HG03064 (cell line): ENCODE measurements at regions not wholly inside any gene's neighbourhood (a gene's known extent, or its start where the extent isn't known, plus 50 kb on each side); places are given as distances from the start of the nearest gene placed in this dataset.
A peak's percentile ranks its signal among the peaks of the same experiment; 100 is the strongest.
"Not testable (repeated sequence)": the region's sequence is repeated elsewhere in the genome, so short reads cannot be mapped to it uniquely, and the experiment has no call there.

Source experiments
- ATAC-seq: cut with Tn5 transposase; IDR thresholded peaks from one replicate; pipeline ENCODE4 v1.9.1; 2021; ENCODE audit warnings: low read depth; ENCODE audit not compliant: unreplicated experiment

DNA sequence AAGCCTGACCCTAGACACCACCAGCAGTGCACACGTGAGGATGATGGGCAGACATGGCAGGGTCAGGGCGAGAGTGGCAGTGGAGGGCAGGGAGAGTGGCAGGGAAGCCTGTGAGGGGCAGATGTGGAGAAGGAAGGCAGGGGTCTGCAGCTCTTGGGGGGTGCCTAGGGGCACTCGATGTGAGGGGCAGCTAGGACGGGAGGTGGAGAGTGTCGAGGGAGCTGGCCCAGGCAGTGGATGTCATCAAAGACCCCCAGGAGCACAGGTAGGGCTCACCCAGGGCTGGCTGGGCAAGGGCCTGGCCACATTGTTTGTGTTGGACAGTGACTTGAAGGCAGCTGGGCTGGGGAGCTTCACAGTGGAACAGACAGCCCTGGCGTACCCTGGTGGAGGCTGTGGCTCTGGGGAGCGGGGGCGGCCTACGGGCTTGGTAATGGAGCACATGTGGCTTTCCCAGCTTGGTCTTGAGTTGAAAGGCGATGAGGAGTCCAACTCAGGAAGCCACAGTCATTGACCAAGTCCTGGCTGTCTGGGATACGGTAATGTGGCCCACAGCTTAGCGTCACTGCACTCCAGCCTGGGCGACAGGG, 87.1 kb downstream of the RTP5 start:
- no peak for ATAC-seq

DNA sequence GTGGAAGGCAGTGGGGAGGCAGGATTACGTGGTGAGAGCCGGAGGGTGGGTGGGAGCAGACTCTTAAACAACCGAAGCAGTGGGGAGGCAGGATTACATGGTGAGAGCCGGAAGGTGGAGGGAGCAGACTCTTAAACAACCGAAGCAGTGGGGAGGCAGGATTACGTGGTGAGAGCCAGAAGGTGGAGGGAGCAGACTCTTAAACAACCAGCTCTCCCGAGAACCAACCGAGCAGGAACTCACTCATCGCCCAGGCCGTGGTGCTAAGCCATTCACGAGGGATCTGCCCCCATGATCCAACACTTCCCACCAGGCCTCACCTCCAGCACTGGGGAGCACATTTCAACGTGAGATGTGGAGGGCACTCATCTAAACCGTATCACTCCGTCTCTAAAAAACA, 87.7 kb downstream of the RTP5 start:
- no peak for ATAC-seq

DNA sequence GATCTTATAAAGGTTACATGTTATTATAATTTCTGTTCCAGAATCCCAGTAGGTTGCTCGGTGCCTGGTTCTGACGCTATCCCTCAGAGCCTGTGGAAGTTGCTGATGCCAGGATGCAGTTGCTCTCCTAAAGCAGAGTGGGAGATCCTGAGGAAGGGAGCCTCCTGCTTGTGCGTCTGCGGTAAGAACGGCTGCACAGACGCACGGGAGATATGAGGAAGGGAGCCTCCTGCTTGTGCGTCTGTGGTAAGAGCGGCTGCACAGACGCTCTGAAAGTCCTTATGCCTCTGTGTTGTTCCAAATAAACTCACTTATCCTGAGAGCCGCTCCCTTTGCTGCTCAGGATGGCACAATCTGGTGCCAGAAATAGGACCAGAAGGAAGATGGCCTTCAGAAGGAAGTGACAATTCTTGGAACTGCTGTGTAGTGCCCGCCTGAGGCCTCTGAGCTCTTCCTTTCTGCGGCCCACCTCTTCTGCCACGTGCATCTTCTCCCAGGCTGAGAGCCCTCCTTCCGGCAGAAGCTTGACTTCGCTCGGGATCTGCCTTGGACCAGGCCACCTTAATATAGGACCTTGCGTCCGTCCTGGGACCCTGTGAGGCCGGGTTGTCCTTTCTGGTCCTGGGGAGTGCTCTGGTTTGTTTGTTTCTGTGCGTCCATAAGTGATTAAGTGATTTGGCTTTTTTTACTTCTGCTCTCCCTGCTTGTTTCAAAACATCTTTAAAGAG, 89.5 kb downstream of the RTP5 start:
- ATAC-seq, result no peak

DNA sequence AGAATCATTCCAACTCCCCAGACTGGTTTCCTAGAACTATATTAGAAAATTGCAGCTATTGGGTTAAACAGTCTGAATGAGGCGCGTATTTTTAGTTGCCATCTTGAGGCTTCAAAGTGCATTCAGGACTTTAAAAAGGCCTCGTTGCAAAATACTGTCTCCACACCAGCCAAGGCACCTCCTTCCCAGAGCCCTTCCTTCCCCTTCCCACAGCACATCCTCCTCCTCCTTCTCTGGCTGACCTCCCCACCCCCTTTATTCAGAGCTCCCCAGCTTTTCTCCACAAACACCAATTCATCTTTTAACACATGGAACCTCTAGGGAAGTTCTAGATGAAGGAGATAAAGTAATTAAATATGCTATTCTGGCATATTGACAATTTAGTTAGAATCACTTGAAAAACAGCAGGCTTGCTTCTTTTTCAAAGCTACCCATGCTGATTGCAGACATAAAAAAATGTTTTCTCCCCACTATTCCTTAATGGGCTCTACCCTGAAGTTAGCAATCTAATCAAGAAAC, 90.3 kb downstream of the RTP5 start:
- no peak for ATAC-seq

DNA sequence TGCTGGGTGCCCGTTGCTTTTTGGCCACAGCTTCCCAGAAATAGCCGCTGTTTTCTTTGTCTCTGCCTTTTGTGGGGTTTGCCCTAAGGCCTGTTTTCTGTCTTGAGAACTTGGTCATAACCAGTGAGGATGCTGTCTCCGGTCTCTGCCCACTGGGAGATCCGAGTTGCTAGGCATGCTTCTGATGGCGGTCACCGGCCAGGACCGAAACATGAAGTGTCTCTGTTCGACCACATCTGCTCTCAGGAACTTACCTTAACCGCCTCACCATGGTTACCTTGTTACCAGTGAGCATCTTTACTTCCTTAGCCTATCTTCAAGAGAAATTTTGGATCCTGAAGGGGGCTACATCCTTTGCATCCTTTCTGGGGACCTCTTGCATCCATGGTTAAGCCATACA, 91.9 kb downstream of the RTP5 start:
- no peak for ATAC-seq

DNA sequence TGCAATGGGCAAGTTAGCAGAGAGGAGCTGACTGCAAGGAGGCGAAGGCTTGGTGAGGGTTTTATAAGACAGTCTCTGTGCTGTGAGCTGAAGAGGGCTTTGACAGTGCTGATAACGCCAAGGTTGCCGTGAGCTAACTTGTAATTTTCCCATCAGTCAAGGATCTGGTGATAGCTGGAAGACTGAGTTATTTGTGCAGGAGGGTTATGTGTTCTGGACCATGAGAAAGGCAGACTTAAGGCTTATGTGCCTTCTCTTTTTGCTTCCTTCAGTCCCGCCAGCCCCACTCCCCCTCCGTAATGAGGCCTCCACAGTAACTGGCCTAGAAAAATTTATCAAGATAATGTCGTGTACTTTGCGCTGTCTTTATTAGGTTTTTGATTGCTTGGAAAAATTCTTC, 94.6 kb downstream of the RTP5 start:
- no peak for ATAC-seq

DNA sequence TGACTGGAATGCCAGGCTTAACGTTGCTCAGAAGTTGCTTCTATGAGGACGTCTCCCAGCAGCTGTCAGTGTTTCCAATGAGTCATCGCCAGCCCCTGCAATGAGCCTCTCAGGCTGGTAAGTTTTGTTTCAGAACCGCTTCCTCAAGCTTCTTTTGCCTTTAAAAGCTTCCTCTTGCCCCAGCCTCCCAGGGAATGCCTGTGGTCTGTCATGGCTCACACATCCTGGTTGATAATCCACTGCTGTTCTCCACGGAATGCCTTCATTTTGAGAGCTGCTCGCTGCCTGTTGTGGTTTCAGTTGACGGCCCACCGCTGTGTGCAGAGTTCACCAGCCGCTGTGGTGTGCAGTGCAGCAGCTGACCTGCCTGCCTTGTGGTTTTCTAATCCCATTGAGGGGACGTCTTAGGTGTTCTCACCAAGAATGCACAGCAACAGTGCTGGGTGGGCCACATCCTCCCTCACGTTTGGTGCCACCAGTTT, 96.4 kb downstream of the RTP5 start:
- peak; percentile 71 for ATAC-seq

- ATAC-seq, result no peak
Measured at GRCh38 chr2:241966647-241967466, 97.3 kb downstream of the RTP5 start.

- ATAC-seq, result no peak
Measured at GRCh38 chr2:241967467-241968144, 98.1 kb downstream of the RTP5 start.

GRCh38 chr2:241968417-241968816, 98.9 kb downstream of the RTP5 start:
- ATAC-seq, result no peak

DNA sequence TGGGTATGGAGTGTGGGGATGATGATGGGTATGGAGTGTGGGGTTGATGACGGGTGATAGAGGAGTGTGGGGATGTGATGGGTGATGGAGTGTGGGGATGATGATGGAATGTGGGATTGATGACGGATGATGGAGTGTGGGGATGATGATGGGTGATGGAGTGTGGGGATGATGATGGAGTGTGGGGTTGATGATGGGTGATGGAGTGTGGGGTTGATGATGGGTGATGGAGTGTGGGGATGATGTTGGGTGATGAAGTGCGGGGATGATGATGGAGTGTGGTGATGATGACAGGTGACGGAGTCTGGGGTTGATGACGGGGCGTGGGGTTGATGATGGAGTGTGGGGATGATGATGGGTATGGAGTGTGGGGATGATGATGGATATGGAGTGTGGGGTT, 99.7 kb downstream of the RTP5 start:
- not testable (repeated sequence) for ATAC-seq

- no peak for ATAC-seq
Measured at GRCh38 chr2:241970716-241971115, 101.2 kb downstream of the RTP5 start.

GRCh38 chr2:241974096-241974495, 104.6 kb downstream of the RTP5 start:
- ATAC-seq, result no peak

DNA sequence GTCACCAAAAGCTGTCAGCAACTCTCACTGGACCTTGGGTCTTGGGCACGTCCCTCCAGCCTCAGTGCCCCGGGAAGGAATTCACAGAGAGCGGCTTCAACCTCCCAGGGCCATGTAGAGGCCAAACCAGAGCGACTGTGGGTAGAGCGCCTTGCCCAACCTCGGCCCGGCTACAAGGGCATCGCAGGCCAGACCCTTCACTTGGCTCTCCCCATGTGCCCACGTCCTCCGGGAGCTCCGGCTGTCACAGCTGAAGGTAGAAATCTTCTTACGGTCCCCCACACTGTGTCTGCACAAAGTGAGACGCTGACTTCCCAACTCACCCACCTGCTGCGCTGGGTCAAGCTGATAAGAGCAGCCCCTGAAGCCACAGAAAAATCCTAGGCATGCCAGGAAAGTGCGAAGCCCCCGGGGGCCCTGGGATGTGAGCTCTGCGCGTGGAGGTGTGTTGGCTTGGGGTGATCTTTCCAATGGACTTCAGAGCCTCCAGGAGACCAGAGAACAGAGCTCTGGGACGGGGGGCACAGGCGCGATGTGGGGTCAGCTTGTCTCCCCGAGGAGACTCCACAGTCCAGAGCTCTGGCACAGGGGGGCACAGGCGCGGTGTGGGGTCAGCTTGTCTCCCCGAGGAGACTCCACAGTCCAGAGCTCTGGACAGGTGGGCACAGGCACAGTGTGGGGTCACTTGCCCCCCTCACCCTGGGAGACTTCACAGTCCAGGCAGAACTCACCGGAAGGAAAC, 105.5 kb downstream of the RTP5 start:
- ATAC-seq, result no peak

- no peak for ATAC-seq
Measured at GRCh38 chr2:241975593-241976284, 106.2 kb downstream of the RTP5 start.

DNA sequence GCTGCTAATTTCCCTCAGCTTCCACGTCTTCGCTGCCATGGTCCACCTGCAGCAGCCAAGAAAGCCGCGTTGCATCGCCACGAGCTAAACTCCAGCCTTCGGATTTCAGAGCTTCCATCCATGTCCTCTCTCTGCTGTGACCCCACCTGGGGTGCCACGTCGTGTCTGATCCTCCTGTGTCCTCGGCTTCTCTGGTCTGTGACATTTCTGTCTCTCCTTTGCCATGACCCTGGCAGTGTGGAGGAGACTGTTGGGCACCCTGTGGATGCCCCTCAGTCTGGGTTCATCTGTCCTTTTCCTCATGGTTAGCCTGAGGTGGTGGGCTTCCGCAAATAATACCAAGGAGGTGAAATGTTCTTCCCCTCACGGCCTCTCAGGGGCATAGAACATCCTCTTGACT, 106.8 kb downstream of the RTP5 start:
- ATAC-seq, result no peak

DNA sequence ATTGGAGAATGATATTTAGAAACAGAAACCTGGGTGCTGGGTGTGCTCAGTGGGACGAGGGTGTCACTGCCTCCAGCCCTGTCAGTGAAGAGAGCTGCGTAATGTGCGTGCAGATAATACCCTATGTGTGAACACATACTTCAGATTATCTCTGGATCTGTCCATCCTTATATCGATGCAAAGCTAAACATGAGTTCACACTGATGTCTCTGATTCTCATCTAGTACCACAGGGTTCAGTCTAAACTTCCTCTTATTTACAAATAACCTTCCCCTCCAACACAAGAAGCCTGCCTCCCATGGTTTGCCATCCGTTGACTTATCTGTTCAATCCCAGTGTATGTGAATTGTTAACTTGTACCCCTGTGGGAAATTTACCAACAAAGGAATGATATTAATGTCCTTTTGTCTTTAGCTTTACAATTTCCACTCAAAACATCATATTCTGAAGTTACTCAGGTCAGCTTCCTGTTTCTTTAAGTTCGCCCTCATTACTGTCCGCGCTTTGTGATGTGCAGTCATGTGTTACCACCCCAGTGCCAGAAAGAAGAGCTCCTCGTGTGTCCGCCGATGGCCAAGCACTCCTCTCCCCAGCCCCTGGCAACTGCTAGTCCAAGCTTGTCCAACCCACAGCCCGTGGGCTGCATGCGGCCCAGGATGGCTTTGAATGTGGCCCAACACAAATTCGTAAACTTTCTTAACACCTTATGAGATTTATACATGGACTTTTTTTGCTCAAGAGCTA, 108.2 kb downstream of the RTP5 start:
- no peak for ATAC-seq

DNA sequence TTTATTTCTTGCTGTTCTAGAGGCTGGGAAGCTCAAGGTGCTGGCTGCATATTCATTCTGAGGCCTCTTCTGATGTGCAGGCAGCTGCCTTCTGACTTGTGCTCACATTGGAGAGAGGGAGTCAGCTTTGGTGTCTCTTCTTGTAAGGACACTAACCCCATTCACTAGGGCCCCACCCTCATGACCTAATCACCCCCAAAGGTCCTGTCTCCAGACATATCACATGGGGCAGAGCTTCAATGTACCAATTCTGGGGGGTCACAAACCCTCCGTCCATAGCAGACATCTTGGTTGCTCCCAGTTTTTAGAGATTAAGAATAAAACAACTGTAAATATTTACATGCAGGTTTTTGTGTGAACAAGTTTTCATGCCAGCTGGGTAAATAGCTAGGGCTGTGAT, 109.1 kb downstream of the RTP5 start:
- ATAC-seq, result no peak

DNA sequence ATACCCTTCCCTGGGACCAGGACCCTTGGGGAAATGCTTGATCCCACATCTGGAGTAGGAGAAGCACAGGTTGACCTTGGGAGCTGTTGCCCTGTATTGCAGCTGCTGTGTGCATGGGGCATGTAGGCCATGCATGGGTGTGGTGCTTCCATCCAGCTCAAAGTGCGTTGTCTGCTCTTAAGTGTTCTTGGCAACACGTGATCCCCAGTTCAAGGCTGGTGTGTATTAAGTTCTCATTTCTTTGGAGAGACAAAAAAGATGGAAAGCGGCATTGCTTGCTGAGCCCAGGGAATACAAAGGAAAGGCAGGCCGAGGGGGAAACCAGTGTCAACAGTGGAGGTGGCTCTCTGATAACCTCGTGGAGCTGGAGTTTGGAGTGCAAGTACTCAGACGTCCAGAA, 110.7 kb downstream of the RTP5 start:
- no peak for ATAC-seq
